Sigmoid colon (tissue), 6 donors: ENCODE measurements at regions not wholly inside any gene's neighbourhood (a gene's known extent, or its start where the extent isn't known, plus 50 kb on each side); places are given as distances from the start of the nearest gene placed in this dataset.

Experiments
- DNase-seq: peaks from one replicate; pipeline ENCODE4 v3.0.0-alpha.2; 2019
- H3K27ac ChIP-seq, 4 donors: fragments of 200-600 bp; sonication (generic); one replicate each; pipeline ENCODE4 v1.5.1; 2016 to 2019; ENCODE audit warnings: mild to moderate bottlenecking in 1 of 4
- H3K27me3 ChIP-seq, 3 donors: fragments of 200-600 bp; sonication (generic); one replicate each; pipeline ENCODE4 v1.5.1; 2019; ENCODE audit warnings: mild to moderate bottlenecking in 1 of 3
- H3K36me3 ChIP-seq, 4 donors: fragments of 200-600 bp; sonication (generic); one replicate each; pipeline ENCODE4 v1.5.1; 2016 to 2019
- H3K4me1 ChIP-seq, 4 donors: fragments of 200-600 bp; sonication (generic); one replicate each; pipeline ENCODE4 v1.5.1; 2017 to 2019
- H3K4me3 ChIP-seq, 4 donors: fragments of 200-600 bp; sonication (generic); one replicate each; pipeline ENCODE4 v1.5.1; 2017 to 2019; ENCODE audit warnings: mild to moderate bottlenecking in 2 of 4, moderate library complexity in 1 of 4
- H3K9me3 ChIP-seq, 4 donors: fragments of 200-600 bp in 3 of 4; sonication (generic) in 3 of 4; one replicate each; pipeline versions ENCODE4 v1.5.1 to v1.6.1; 2013 to 2019
- EP300 ChIP-seq, 4 donors: sonication (generic); formaldehyde crosslinking; IDR thresholded peaks; one replicate each; pipeline ENCODE4 v1.6.1; 2017; ENCODE audit warnings: antibody characterized with exemption in 4 of 4
- POLR2A ChIP-seq, 2 donors: fragments of 450-650 bp; IDR thresholded peaks; one replicate each; pipeline ENCODE4 v1.6.1; 2016; ENCODE audit warnings: antibody characterized with exemption in 2 of 2, mild to moderate bottlenecking in 2 of 2, moderate library complexity in 2 of 2
- POLR2AphosphoS5 ChIP-seq, 4 donors: sonication (generic); formaldehyde crosslinking; IDR thresholded peaks; one replicate each; pipeline ENCODE4 v1.6.1; 2017; ENCODE audit warnings: antibody characterized with exemption in 4 of 4
- WGBS, 2 donors: extraction: QIAGEN DNeasy Blood & Tissue Kit; methylation state at CpG; one replicate each; pipeline ENCODE4 v1.1.7; 2013; 5-methylcytosine and 5-hydroxymethylcytosine counted together
- intact Hi-C: fragments of 100-400 bp; cut with DNase I; formaldehyde crosslinking; loops from one replicate; pipeline ENCODE4 v1.15.1; 2023
- TF ChIP-seq, protein P1 (sequence below), 4 experiments: fragments of 450-650 bp in 3 of 4; fragments of 200-600 bp in 1 of 4; IDR thresholded peaks; one replicate each; pipeline ENCODE4 v1.5.1; 2016 to 2019; ENCODE audit warnings: antibody characterized with exemption in 4 of 4, mild to moderate bottlenecking in 3 of 4, moderate library complexity in 2 of 4
- donor health status: healthy with polysubstance abuse.
- donor health status: healthy.

DNA sequence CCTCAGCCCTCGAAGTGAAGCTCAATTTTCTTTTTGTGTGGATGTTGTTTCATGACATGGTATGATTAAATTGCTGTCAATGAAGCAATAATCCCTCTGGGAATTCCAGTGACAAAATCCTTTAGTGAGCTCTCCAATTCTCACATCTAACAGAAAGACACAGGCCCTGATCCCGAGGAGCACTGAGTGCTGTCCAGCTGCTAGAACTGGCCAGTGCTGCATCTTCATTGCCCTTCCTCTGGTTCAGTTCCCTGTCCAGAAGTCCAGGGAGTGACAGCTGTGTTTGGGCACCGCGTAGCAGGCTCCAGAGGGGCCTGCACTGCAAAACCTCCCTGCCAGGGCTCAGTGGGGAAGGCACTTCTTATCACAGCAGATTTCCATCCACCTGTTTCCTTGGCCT, 516.8 kb upstream of the ATP11B start:
- Histone ChIP-seq H3K4me1 (no peaks in the 10 kb centered on the region), H3K36me3 (no peaks in the 10 kb centered on the region), H3K9me3 (no peaks in the 10 kb centered on the region), H3K27me3 (no peaks in the 10 kb centered on the region), H3K27ac (no peak overlapping the region), H3K4me3 (no peak overlapping the region)
- TF ChIP-seq, protein P1, sequence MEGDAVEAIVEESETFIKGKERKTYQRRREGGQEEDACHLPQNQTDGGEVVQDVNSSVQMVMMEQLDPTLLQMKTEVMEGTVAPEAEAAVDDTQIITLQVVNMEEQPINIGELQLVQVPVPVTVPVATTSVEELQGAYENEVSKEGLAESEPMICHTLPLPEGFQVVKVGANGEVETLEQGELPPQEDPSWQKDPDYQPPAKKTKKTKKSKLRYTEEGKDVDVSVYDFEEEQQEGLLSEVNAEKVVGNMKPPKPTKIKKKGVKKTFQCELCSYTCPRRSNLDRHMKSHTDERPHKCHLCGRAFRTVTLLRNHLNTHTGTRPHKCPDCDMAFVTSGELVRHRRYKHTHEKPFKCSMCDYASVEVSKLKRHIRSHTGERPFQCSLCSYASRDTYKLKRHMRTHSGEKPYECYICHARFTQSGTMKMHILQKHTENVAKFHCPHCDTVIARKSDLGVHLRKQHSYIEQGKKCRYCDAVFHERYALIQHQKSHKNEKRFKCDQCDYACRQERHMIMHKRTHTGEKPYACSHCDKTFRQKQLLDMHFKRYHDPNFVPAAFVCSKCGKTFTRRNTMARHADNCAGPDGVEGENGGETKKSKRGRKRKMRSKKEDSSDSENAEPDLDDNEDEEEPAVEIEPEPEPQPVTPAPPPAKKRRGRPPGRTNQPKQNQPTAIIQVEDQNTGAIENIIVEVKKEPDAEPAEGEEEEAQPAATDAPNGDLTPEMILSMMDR (IDR thresholded peaks at IDR 0.05), result no peak
- no peak for TF ChIP-seq EP300 (IDR thresholded peaks at IDR 0.05)
- TF ChIP-seq POLR2A (IDR thresholded peaks at IDR 0.05), result no peak
- TF ChIP-seq POLR2AphosphoS5 (IDR thresholded peaks at IDR 0.05), result no peak
- WGBS, 2 donors, result 42 to 62% methylated on average over 4 of the region's 4 CpGs
- DNase-seq, result no peak
- intact Hi-C loops, result no loop called here

DNA sequence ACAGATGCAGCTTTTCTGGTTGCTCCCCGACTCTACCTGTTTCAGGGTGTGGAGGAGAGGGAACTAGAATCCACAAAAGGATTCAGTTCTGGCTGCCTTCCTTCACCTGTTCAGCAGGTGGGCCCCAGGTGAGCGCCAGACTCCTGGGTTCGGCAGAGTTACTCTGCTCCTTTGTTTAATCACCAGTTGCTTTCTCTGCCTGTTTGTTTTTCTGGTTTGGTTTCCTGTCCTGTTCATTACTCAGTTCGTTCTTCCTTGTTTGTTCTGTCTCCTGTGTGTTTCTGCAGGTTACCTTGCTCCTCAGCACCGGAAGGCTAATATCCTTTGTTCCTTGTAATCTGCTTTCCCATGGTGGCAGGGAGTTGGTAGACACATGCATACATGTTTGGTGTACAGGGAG, 508.5 kb upstream of the ATP11B start:
- 11 to 49% methylated on average over 5 of the region's 5 CpGs for WGBS, 2 donors

DNA sequence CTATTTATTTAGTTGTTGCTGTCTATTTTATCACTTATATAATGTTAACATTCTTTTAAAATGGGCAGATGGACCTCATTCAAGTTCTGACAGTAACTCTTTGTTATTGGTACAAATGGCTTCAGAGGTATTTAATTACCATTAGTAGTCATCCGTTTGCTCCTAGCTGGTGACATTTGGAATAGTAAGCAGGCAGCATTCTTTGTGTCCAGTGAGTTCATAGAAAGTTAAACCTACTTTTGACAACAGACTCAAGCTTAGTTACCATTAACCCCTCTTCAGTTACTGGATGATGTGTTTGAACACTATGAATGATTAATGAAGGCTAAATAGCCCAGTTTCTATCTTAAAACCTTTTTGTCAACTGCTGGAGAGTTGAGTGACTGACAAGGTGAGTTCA, 500.7 kb upstream of the ATP11B start:
- H3K9me3 ChIP-seq, result no peaks in the 10 kb centered on the region
- DNase-seq, result no peak
- H3K36me3 ChIP-seq, result no peaks in the 10 kb centered on the region
- no peaks in the 10 kb centered on the region for H3K27me3 ChIP-seq
- H3K4me3 ChIP-seq, result no peak overlapping the region
- H3K27ac ChIP-seq, result no peak overlapping the region
- TF ChIP-seq, protein P1 (IDR thresholded peaks at IDR 0.05), result no peak
- TF ChIP-seq POLR2A (IDR thresholded peaks at IDR 0.05) (no peak), EP300 (IDR thresholded peaks at IDR 0.05) (no peak), POLR2AphosphoS5 (IDR thresholded peaks at IDR 0.05) (no peak)
- intact Hi-C loops, result no loop called here
- 62 to 65% methylated on average over 1 of the region's 1 CpG for WGBS, 2 donors
- no peaks in the 10 kb centered on the region for H3K4me1 ChIP-seq

More for the DNA sequence above, 508.5 kb upstream of the ATP11B start:
- no peak for DNase-seq
- H3K36me3 ChIP-seq, result no peaks in the 10 kb centered on the region
- H3K4me3 ChIP-seq, result no peak overlapping the region
- no peaks in the 10 kb centered on the region for H3K9me3 ChIP-seq
- TF ChIP-seq POLR2AphosphoS5 (IDR thresholded peaks at IDR 0.05) (no peak), EP300 (IDR thresholded peaks at IDR 0.05) (no peak), POLR2A (IDR thresholded peaks at IDR 0.05) (no peak)
- TF ChIP-seq, protein P1 (IDR thresholded peaks at IDR 0.05), result no peak
- intact Hi-C loops, result no loop called here
- no peaks in the 10 kb centered on the region for H3K4me1 ChIP-seq
- no peak overlapping the region for H3K27ac ChIP-seq
- H3K27me3 ChIP-seq, result no peaks in the 10 kb centered on the region

DNA sequence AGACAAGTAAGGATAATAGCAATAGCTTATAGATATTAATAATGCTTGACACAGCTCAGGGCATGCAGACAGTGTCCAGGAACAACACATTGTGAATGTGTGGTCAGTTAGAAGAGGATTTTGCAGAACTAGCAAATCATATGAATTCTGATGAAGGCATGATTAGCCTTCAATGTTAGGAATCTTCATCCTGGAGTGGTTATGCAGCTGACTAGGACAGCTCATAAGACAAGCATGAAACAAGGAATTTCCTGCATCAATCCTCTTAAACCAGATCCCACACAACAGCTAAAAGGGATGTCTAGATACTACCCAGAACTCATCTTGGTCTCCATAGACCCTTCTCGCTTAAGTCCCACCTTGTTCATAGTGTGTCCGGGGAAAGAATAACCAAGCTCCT, 499.0 kb upstream of the ATP11B start:
- intact Hi-C loops, result no loop called here
- H3K9me3 ChIP-seq, result no peaks in the 10 kb centered on the region
- TF ChIP-seq, protein P1 (IDR thresholded peaks at IDR 0.05), result no peak
- TF ChIP-seq POLR2AphosphoS5 (IDR thresholded peaks at IDR 0.05) (no peak), EP300 (IDR thresholded peaks at IDR 0.05) (no peak), POLR2A (IDR thresholded peaks at IDR 0.05) (no peak)
- H3K27ac ChIP-seq, result no peak overlapping the region
- no peaks in the 10 kb centered on the region for H3K36me3 ChIP-seq
- no peaks in the 10 kb centered on the region for H3K27me3 ChIP-seq
- 93 to 95% methylated on average over 2 of the region's 2 CpGs for whole genome bisulfite sequencing, 2 donors
- DNase-seq, result no peak
- H3K4me3 ChIP-seq, result no peak overlapping the region
- H3K4me1 ChIP-seq, result no peaks in the 10 kb centered on the region

DNA sequence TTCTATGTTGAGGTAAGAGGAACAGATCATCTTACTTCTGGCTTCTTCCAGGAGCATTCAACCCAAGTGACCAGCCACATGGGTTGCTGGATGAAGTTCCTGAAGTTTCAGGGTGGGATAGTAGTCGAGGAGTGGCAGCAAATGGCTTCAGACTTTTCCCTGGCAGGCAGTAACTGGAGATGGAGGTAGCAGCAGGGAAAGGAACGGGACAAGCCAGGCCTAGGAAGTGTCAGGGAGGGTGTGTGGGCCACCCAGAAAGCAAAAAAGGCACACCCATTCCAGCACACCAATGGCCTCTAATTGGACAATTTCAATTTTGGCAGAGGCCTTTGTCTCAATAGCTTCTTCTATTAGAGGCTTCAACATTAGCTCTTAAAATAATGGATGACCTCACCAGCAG, 498.6 kb upstream of the ATP11B start:
- Histone ChIP-seq H3K9me3 (no peaks in the 10 kb centered on the region), H3K4me1 (no peaks in the 10 kb centered on the region), H3K36me3 (no peaks in the 10 kb centered on the region), H3K27me3 (no peaks in the 10 kb centered on the region), H3K4me3 (no peak overlapping the region), H3K27ac (no peak overlapping the region)
- intact Hi-C loops, result no loop called here
- no peak for DNase-seq
- no peak for TF ChIP-seq POLR2AphosphoS5 (IDR thresholded peaks at IDR 0.05)
- no peak for TF ChIP-seq POLR2A (IDR thresholded peaks at IDR 0.05)
- no peak for TF ChIP-seq EP300 (IDR thresholded peaks at IDR 0.05)
- TF ChIP-seq, protein P1 (IDR thresholded peaks at IDR 0.05), result no peak
- 71 to 73% methylated on average over 2 of the region's 2 CpGs for WGBS, 2 donors
